HG03175 (cell line): ENCODE measurements at regions not wholly inside any gene's neighbourhood (a gene's known extent, or its start where the extent isn't known, plus 50 kb on each side); places are given as distances from the start of the nearest gene placed in this dataset.

Experiments used
- ATAC-seq: cut with Tn5 transposase; IDR thresholded peaks from one replicate; pipeline ENCODE4 v1.9.1; 2021; ENCODE audit warnings: mild to moderate bottlenecking, moderate library complexity; ENCODE audit not compliant: unreplicated experiment

- no peak for ATAC-seq
Observed at GRCh38 chr18:73797419-73797818, 350.2 kb downstream of the FBXO15 start.

- ATAC-seq, result no peak
Observed at GRCh38 chr18:73793386-73793785, 354.2 kb downstream of the FBXO15 start.

- ATAC-seq, result no peak
Observed at GRCh38 chr18:73791081-73791480, 356.6 kb downstream of the FBXO15 start.

GRCh38 chr18:73790587-73790986 lies 357.0 kb downstream of the FBXO15 start:
- ATAC-seq, result no peak

- ATAC-seq, result no peak
Observed at GRCh38 chr18:73787316-73787715, 360.3 kb downstream of the FBXO15 start.

DNA sequence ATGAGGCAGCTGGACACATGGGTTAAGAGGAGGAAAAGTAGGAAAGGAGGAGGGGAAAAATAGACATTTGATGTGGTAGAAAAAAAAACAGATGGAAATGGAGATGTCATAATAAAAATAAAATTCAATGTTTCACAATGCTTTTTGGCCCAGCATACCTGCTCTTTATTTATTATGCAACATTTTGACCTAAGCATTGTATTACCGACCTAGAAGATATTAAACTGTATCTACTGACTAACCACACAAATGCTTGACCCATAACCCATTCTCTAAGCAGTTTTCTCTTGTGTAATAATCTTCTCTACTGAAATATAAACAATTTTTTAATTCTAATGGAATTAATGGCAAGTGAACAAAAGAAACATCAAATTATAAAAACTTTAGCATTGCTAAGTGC lies 362.3 kb downstream of the FBXO15 start:
- ATAC-seq, result no peak

DNA sequence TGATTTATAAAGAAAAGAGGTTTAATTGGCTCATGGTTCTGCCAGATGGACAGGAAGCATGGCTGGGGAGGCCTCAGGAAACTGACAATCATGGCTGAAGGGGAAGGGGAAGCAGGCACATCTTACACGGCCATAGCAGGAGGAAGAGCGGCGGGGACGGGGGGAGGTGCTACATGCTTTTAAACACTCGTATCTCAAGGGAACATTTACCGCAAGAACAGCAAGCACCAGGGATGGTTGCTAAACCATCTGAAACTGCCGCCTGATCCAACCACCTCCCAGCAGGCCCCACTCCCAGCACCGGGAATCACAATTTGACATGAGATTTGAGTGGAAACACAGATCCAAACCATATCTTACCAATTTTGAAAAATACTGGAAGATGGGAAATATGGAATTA lies 362.8 kb downstream of the FBXO15 start:
- ATAC-seq, result no peak

DNA sequence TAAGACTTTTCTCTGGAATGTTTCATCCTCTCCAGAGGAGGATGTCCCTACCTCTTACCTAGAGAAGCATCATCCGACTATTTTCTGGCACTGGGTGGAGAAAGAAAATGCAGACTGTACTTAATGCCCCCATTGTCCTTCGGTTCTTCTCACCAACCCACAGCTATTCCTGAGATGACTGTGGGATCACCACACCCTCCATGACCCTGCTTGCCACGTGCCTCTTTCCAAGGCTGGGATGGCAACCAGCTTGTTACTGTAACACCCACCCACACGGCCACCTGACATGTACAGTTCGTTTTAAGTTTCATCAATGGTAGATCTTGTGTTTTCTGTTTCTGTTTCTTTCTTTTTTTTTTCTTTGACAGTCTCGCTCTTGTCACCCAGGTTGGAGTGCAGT lies 365.2 kb downstream of the FBXO15 start:
- no peak for ATAC-seq

- ATAC-seq, result no peak
Observed at GRCh38 chr18:73780218-73780617, 367.4 kb downstream of the FBXO15 start.

DNA sequence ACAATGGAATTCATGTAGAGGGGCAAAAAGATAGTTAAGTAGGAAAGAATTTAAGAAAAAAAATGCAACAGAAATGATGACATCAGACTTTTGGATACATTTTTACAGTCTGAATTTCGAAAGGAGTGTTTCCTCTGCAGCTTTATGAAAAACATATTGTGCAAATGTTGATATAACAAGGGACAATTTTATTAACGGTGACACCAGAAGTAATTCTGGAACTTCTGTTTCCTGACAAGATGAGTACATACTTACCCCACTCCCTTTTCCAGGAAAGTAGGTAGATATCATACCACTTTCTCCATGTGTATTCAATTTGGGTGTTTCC lies 369.6 kb downstream of the FBXO15 start:
- ATAC-seq, result no peak

DNA sequence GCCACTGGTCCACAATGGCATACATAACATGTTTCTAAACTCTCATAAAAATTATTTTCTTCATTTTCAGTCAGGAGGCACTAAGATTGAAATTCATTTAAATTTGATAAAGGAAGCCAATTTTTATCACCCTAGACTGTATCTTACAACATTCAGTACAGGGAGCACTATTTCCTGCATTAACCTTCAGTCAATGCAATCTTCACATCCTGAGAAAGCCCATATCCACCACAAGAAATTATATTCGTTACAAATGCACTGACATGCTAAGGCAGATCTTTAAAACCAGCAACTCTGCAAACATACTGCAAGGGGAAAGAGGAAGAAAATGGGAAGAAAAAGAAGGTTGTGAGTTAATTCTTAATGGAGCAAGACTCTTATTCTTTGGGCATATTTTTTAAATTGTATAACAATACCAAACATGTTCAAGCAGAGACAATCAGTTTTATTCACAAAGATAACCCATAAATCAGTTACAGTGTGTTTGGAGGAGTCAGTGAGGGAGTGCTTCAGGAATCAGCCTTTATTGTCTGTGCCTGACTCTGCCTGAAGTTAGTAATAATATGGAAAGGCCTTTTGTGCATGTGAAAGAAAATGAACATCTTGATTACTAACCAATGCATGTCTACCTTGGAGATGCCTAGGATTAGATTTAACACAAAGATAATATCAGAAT lies 370.1 kb downstream of the FBXO15 start:
- ATAC-seq, result no peak

GRCh38 chr18:73774811-73775509 lies 372.7 kb downstream of the FBXO15 start:
- ATAC-seq, result no peak

DNA sequence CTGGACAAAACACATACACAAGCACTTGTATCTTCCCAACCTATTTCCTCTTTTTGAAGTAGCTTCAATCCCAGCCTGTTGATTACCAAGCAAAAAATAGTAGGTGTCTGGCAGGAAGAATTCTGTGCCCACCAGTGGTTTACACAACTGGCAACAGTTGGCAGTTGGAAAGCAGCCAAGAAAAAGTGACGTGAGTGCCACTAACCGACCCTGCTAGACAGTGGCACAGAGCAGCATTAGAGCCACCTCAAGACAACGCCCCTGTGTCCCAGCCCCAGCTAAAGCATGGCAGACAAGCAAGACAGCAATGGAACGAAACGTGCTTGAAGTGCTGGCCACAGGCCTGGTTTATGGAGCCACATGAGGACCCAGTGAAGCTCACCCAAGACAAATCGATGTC lies 379.6 kb downstream of the FBXO15 start:
- ATAC-seq, result no peak

DNA sequence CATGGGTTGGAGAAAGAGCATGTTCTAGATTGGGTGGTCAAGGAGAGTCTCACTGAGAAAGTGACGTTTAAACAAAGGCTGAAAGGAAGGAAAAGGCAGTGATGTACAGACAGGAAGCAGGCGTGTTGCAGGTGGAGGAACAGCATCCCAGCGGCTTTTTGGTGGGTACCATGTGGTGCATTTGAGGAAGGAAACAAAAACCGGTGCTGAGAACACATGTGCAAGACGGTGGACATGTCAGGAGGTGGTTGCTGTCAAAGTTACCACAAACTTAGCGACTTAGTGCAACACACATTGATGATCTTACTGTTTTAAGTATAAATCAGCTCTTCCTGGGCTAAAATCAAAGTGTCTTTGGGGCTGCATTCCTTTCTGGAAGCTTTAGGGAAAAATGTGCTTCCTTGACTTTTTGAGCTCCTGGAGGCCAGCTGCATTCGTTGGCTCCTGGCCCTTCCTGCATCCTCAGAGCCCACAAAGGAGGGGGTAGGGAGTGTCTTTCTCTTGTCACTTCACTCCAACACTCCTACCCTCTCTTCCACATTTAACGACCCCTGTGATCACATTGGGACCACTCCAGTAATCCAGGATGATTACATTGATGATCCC lies 380.6 kb downstream of the FBXO15 start:
- ATAC-seq, result no peak

DNA sequence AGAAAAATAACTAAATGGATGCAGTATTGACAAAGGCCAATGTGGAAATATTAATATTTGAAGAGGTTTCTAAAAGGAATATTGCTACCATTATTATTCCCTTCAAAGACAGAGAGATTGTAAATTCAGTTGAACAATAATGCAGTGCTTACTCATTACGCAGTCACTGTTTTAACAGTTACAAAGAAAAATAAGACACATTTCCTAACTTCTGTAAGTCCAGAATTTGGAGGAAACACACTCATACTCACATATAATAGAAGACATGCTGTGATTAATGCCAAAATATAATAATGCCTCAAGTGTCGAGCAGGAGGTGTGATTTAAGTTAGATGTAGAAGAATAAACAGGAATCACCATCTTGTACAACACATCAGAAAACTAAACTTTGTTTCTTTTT lies 389.2 kb downstream of the FBXO15 start:
- ATAC-seq, result no peak

DNA sequence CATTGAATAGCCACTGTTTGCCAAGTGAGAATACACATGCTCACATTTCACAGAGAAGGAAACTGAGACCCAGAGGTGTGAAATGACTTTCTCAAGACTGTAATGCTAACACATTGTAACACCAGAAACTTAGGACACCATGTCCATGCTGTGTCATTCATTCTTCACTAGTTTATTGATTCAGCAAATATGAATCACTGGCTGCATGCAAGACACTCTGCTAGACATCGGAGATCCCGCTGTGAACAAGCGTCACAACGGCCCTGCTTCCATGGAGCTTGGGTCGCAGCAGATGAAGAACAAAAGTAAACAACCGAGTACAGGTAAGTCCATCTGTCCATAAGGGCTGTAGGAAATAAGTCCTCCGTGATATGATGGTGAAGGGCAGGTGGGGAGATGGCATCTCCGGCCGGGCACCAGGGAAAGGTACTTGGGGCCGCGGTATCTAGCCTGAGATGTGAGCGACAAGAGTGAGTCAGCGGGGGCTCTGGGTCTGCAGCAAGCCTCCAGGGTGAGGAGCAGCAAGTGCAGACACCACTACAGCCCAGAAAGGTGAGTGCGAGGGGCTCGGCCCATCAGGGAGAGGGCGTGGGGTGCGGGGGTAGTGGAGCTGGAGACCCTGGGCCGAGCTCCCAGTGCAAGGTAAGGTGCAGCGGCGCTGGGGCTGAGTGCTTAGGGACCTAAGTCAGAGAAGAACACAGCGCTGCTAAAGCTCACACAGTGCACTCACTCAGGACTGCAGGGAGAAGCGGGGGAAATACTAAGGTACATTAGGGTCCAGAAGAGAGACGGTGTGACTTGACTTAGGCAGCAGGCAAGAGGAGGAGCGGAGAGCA lies 391.2 kb downstream of the FBXO15 start:
- no peak for ATAC-seq

GRCh38 chr18:73752965-73753364 lies 394.7 kb downstream of the FBXO15 start:
- ATAC-seq, result no peak

DNA sequence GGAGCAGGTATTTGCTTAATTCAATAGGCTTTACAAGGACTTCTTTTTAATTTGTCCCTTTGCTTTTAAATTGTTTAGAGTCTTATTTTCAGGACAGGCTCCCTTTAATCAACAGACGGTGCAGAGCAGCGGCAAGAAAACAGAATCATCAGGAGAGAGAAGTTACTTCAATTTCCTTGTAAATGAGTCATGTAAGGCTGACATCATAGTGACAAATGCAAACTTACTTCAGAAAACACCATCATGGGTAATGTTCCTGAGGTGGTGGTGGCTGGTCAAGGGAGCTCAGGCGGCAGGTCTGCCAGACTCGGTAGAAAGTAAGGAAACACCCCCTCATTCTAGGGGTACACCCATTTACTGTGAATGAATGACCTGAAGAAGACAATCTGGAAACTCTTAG lies 395.1 kb downstream of the FBXO15 start:
- no peak for ATAC-seq

- no peak for ATAC-seq
Observed at GRCh38 chr18:73750052-73750451, 397.6 kb downstream of the FBXO15 start.

GRCh38 chr18:73749304-73749703 lies 398.3 kb downstream of the FBXO15 start:
- no peak for ATAC-seq

DNA sequence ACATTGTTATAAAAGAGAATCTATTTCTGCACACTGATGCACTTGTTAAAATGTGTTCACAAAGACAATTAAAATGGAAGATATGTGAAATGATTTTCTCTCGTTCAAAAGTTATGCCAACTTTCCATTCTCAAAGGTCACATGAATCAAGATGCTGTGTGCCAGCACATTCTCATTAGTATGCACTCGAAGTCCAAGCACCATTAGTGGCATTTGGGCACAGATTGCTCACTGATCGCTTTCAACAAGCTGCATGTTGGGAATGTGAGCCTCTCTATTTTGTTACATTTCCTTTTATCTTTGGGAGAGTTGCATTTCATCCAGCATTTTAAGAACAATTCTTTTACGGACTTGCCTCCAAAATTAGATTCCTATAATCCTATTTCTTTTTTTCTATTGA lies 398.9 kb downstream of the FBXO15 start:
- no peak for ATAC-seq

- ATAC-seq, result no peak
Observed at GRCh38 chr18:73746101-73746500, 401.5 kb downstream of the FBXO15 start.
